AG20443 (cell line): ENCODE measurements at regions not wholly inside any gene's neighbourhood (a gene's known extent, or its start where the extent isn't known, plus 50 kb on each side); places are given as distances from the start of the nearest gene placed in this dataset.
"Not testable (repeated sequence)": the region's sequence is repeated elsewhere in the genome, so short reads cannot be mapped to it uniquely, and the experiment has no call there.

Experiments
- DNase-seq: peaks from one replicate; pipeline ENCODE4 v3.0.0; 2012; ENCODE audit warnings: low spot score, mixed read lengths

GRCh38 chr2:89296820-89297398, 605.4 kb downstream of the RPIA start:
- DNase-seq = not testable (repeated sequence)

GRCh38 chr2:89299196-89299595, 607.7 kb downstream of the RPIA start:
- not testable (repeated sequence) for DNase-seq

GRCh38 chr2:89305623-89306022, 614.1 kb downstream of the RPIA start:
- DNase-seq = not testable (repeated sequence)

GRCh38 chr2:89306869-89307637, 615.6 kb downstream of the RPIA start:
- DNase-seq = not testable (repeated sequence)

GRCh38 chr2:89318990-89319389, 627.5 kb downstream of the RPIA start:
- not testable (repeated sequence) for DNase-seq

- DNase-seq = not testable (repeated sequence)
Observed at GRCh38 chr2:89325894-89326293, 634.4 kb downstream of the RPIA start.

GRCh38 chr2:89326455-89326854, 635.0 kb downstream of the RPIA start:
- DNase-seq = not testable (repeated sequence)

GRCh38 chr2:89328790-89329189, 637.3 kb downstream of the RPIA start:
- not testable (repeated sequence) for DNase-seq
